ENCODE measurements at regions not wholly inside any gene's neighbourhood (a gene's known extent, or its start where the extent isn't known, plus 50 kb on each side); places are given as distances from the start of the nearest gene placed in this dataset.
A peak's percentile ranks its signal among the peaks of the same experiment; 100 is the strongest.

DNA sequence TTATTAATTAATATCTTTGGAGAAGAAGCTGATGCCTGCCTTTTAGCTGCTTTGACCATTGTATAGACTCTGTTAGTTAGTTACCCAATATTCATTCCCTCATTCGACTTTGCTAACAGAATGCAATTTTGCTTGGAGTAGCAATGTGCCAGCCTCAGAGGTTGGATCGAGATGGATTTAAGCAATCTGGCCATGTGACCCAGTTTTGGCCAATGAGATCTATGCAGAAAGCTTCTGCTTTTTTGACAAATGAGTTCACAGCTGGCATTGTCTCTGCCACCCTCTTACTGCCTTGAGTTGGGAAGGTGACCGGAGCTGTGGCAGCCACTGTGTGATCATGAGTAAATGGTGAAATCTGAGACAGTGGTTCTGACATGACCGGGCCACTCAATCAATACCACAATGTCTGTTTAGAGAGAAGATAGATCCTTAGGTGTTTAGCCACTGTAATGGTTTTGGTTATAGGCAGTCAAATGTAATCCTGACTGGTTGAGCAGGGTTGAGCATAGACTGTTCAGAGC is 74.9 kb upstream of the MED13L start:
- intact Hi-C loops (cut with micrococcal nuclease), result no loop called here
- H3K9me3 Mint-ChIP-seq, result no peaks in the 10 kb centered on the region
- no peak overlapping the region for H3K4me3 Mint-ChIP-seq (ENCODE audit: low read depth)
- DNase-seq (ENCODE audit: low spot score), result no peak
- no peaks in the 10 kb centered on the region for H3K36me3 Mint-ChIP-seq (ENCODE audit: low read depth)
- H3K27me3 Mint-ChIP-seq (ENCODE audit: low read depth), result peaks cover 3% of the 10 kb centered on the region
- H3K27ac Mint-ChIP-seq, result no peak overlapping the region
- no peaks in the 10 kb centered on the region for H3K4me1 Mint-ChIP-seq (ENCODE audit: low read depth)

DNA sequence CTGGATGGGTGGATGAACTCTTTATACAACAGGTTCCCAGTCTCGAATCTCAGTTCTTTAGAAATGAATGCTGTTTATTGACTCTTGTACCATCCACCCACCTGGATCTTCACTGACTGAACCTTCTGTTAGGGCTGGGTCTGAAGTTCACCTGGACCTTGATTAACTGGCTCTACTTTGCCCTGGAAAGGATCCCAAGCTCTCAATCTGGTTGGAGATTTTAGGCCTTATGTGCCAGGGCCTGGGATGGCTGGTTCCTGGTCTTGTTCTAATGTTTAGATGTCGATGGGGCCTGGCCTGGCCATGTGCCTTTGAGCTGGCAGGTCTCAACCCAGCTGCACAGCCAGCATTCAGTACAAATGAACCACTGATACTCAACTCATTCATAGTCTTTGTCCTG is 76.5 kb upstream of the MED13L start:
- H3K4me1 Mint-ChIP-seq (ENCODE audit: low read depth), result peaks cover 6% of the 10 kb centered on the region
- H3K9me3 Mint-ChIP-seq, result no peaks in the 10 kb centered on the region
- H3K4me3 Mint-ChIP-seq (ENCODE audit: low read depth), result no peak overlapping the region
- no peak for DNase-seq (ENCODE audit: low spot score)
- peaks cover 3% of the 10 kb centered on the region for H3K27me3 Mint-ChIP-seq (ENCODE audit: low read depth)
- no peak overlapping the region for H3K27ac Mint-ChIP-seq
- no peaks in the 10 kb centered on the region for H3K36me3 Mint-ChIP-seq (ENCODE audit: low read depth)
- intact Hi-C loops (cut with micrococcal nuclease), result no loop called here

DNA sequence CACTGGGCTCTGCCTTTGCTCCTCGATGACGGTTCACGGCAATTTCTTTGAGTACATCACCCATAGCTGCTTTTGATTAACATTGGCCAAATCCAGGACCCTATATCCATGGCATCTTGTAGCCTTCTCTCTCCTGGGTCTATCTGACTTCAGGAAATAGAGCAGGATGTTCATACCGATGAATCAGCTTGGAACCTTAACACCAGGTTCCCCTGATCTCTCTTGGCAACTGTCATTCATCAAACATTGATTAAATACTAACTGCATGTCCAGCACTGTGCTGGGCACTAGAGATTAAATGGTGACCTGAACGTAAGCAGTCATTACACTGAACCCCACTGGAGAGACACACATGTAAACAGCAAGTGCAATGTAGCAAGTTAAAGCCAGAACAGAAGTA is 77.0 kb upstream of the MED13L start:
- H3K9me3 Mint-ChIP-seq, result no peaks in the 10 kb centered on the region
- peaks cover 10% of the 10 kb centered on the region for H3K4me1 Mint-ChIP-seq (ENCODE audit: low read depth)
- no peak overlapping the region for H3K4me3 Mint-ChIP-seq (ENCODE audit: low read depth)
- H3K27ac Mint-ChIP-seq, result no peak overlapping the region
- intact Hi-C loops (cut with micrococcal nuclease), result no loop called here
- no peak for DNase-seq (ENCODE audit: low spot score)
- peaks cover 3% of the 10 kb centered on the region for H3K27me3 Mint-ChIP-seq (ENCODE audit: low read depth)
- no peaks in the 10 kb centered on the region for H3K36me3 Mint-ChIP-seq (ENCODE audit: low read depth)

DNA sequence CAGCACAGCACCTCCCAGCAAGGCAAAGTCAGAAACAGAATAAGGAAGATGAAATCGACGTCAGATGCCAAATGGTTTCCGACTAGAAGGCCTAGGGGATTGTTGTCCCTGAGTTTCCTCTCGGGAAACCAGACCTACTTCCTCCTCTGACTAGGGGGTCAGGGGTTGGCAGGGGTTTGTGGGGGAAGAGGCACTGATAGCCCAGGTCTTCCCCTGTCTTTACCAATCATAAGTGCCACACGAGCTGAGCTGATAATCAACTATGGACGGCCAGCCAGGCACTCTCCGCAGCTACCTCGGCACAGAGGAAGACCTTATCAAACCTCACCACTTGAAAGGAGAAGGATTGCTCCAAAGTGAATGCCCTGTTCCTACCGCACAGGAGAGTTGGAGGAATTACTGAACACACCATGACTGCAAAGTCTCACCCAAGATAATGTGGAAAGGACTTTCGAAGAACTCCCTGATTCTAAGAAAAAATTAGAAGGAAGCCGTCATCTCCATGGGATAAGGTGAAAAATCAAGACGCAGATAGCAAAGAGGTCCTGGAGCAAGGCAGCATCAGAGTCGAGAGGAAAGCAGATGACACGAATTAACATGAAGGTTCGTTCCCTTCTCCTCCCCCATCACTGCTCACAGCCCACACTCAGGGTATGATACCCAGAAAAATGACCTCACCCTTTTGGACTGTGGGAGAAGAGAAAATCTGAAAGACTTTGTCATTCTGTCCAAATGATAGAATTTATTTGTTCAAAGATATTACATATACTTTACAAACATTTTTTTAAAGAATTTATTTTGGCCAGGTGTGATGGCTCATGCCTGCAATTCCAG is 77.7 kb upstream of the MED13L start:
- H3K27me3 Mint-ChIP-seq (ENCODE audit: low read depth), result peaks cover 2% of the 10 kb centered on the region
- no peaks in the 10 kb centered on the region for H3K9me3 Mint-ChIP-seq
- DNase-seq (ENCODE audit: low spot score), result no peak
- no peaks in the 10 kb centered on the region for H3K36me3 Mint-ChIP-seq (ENCODE audit: low read depth)
- intact Hi-C loops (cut with micrococcal nuclease), result loop anchor here (5.0 kb wide), 1 partner anchor 33 kb away; no protein-coding TSS in a partner anchor
- no peak overlapping the region for H3K4me3 Mint-ChIP-seq (ENCODE audit: low read depth)
- H3K4me1 Mint-ChIP-seq (ENCODE audit: low read depth), result peaks cover 14% of the 10 kb centered on the region
- H3K27ac Mint-ChIP-seq, result no peak overlapping the region

DNA sequence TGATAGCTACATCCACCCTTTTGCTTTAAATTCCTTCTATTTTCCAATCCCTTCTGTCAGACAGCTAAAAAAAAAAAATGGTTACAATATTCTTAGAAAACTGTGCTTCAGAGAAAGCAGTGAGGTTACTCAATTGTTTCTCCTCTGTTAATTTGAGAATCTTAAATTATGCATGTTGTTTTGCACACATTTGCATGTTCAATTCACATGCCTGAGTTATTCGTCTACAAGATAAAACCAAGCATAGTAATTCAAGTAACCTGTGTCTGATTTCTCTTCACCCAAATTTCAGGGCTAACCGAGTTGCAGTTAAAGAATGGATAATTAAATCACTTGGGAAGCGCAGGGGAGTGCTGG is 81.0 kb upstream of the MED13L start:
- Mint-ChIP-seq H3K27me3 (ENCODE audit: low read depth) (no peaks in the 10 kb centered on the region), H3K4me1 (ENCODE audit: low read depth) (peaks cover 24% of the 10 kb centered on the region), H3K9me3 (no peaks in the 10 kb centered on the region), H3K4me3 (ENCODE audit: low read depth) (no peak overlapping the region), H3K36me3 (ENCODE audit: low read depth) (no peaks in the 10 kb centered on the region), H3K27ac (no peak overlapping the region)
- no peak for DNase-seq (ENCODE audit: low spot score)
- intact Hi-C loops (cut with micrococcal nuclease), result loop anchor here (5.0 kb wide), 1 partner anchor 36 kb away; no protein-coding TSS in a partner anchor

DNA sequence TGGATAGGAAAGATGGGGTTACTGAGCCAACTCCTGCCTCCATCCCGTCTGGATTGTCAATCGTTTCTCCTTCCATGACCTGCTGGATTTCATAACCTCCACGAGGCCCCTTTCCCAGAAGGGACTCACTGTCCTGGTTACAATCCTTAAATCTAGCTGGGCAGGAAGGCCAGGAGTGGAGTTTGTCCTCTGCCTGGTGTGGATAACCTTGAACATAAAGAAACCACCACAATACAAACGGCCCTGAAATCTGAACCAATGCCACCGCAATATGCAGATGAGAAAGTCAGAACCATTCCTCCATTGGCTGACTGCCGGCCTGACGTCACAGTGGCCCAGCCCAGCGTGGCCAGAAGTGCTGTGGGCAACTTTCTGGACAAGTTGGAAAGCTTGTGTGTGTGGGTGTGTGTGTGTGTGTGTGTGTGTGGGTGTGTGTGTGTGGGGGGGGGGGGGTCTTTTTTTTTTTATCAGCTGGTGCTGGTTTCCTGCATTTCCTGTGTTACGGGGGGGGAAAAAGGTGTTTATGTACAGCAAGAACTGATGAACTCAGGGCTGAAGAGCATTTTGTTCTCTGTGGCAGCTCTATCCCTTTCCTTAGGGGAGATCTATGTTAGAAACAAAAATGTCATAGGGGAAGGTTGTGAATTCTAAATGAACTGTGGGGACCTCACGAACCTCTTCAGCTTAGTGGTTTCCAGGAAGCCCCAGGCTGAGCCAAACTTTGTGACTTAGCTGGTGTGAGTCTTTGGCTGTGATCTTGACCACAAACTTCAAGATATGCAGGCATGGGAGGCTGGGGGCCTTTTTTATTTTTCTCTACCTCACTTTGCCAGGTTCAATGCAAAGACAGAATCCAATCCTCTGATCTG is 81.6 kb upstream of the MED13L start:
- no peaks in the 10 kb centered on the region for H3K36me3 Mint-ChIP-seq (ENCODE audit: low read depth)
- H3K27ac Mint-ChIP-seq, result peak overlapping the region; percentile 72
- no peaks in the 10 kb centered on the region for H3K27me3 Mint-ChIP-seq (ENCODE audit: low read depth)
- H3K9me3 Mint-ChIP-seq, result no peaks in the 10 kb centered on the region
- intact Hi-C loops (cut with micrococcal nuclease), result loop anchor here (5.0 kb wide), 1 partner anchor 37 kb away; no protein-coding TSS in a partner anchor
- peaks cover 24% of the 10 kb centered on the region for H3K4me1 Mint-ChIP-seq (ENCODE audit: low read depth)
- DNase-seq (ENCODE audit: low spot score), result peak; percentile 55
- H3K4me3 Mint-ChIP-seq (ENCODE audit: low read depth), result peak overlapping the region; percentile 57

DNA sequence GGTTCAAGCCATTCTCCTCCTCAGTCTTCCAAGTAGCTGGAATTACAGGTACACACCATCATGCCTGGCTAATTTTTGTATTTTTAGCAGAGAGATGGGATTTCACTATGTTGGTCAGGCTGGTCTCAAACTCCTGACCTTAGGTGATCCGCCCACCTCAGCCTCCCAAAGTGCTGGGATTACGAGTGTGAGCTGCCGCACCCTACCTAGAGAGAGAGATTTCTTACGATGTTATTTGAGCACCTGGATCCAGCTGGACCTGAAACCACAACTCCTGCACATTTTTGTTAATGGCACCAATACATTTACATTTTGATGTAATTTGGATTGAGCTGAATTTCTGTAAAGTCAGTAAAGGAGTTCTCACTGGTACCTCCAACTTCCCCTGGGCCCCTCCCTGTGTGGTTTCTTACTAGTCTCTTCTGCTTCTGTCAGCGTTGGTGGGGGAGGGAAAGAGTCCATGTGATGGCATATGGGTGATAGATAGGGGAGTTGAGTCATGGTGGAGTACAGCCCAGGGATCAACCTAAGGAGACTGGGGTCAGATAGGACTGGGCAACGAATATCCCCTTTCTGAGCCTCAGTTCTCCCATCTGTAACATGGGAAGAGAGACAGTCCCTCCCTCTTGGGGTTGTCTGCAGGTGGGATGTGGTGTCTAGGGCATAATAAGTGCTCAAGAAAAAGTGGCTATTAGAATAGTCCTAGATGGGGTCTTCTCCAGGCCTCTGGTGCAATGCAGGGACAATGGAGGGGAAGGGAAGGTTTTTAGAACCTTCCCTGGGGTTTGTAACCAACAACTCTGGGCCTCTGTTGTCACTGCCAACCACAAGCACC is 83.3 kb upstream of the MED13L start:
- no peaks in the 10 kb centered on the region for H3K36me3 Mint-ChIP-seq (ENCODE audit: low read depth)
- peak overlapping the region; percentile 49 for H3K4me3 Mint-ChIP-seq (ENCODE audit: low read depth)
- DNase-seq (ENCODE audit: low spot score), result no peak

DNA sequence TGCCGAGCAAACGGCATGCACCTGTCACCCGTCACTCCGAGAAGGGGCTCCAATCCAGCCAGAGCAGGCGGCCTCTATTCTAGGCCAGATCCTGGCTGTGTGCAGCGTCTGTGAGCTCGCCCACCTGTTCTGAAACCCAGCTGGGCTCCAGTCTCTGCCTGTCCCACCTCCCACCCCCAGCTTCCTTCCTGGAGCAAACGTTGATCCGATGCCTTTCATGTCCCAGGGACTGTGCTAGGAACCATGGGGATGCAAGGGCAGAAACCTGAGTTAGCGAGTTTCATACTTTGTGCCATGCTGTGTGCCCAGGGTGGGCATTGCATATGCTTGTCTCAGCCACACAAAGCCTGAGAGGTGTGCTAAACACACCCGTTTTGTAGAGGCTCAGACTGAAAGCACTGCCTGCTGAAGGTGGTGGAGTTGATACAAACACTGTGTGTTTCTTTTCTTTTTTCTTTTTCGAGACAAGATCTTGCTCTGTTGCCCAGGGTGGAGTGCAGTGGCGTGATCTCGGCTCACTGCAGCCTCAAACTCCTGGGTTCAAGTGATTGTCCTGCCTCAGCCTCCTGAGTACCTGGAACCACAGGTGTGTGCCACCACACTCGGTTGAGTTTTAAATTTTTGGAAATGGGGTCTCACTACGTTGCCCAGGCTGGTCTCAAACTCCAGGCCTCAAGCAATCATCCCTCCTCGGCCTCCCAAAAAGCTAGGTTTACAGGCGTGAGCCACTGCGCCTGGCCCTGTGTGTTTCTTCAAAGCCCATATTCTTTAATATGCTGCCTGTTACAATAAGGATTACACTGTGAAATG is 84.1 kb upstream of the MED13L start:
- DNase-seq (ENCODE audit: low spot score), result no peak
- Mint-ChIP-seq H3K4me1 (ENCODE audit: low read depth) (peaks cover 24% of the 10 kb centered on the region), H3K9me3 (no peaks in the 10 kb centered on the region), H3K27me3 (ENCODE audit: low read depth) (no peaks in the 10 kb centered on the region), H3K27ac (no peak overlapping the region), H3K36me3 (ENCODE audit: low read depth) (no peaks in the 10 kb centered on the region), H3K4me3 (ENCODE audit: low read depth) (no peak overlapping the region)
- intact Hi-C loops (cut with micrococcal nuclease), result loop anchor here (10.0 kb wide), 1 partner anchor 233 kb away; no protein-coding TSS in a partner anchor

More for the DNA sequence above, 83.3 kb upstream of the MED13L start:
- Mint-ChIP-seq H3K27me3 (ENCODE audit: low read depth) (no peaks in the 10 kb centered on the region), H3K27ac (peak overlapping the region; percentile 31), H3K4me1 (ENCODE audit: low read depth) (peaks cover 24% of the 10 kb centered on the region), H3K9me3 (no peaks in the 10 kb centered on the region)
- intact Hi-C loops (cut with micrococcal nuclease), result loop anchor here (10.0 kb wide), 1 partner anchor 234 kb away; no protein-coding TSS in a partner anchor

DNA sequence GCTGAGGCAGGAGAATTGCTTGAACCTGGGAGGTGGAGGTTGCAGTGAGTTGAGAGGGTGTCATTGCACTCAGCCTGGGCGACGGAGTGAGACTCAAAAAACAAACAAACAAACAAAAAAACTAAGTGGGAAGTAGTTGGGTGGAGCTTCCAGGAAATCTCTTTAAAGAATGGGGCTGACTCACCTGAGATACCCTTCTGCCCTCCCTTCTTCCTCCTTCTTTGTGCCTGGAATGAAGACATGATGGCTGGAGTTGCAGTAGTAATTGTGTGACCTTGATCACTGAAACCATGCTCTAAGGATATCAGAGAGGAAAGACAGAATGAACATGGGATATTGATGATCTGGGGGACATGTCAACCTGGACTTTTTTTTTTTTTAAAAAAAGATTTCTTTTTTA is 87.6 kb upstream of the MED13L start:
- intact Hi-C loops (cut with micrococcal nuclease), result loop anchor here (10.0 kb wide), 1 partner anchor 230 kb away; no protein-coding TSS in a partner anchor
- H3K27ac Mint-ChIP-seq, result no peak overlapping the region
- peaks cover 11% of the 10 kb centered on the region for H3K4me1 Mint-ChIP-seq (ENCODE audit: low read depth)

DNA sequence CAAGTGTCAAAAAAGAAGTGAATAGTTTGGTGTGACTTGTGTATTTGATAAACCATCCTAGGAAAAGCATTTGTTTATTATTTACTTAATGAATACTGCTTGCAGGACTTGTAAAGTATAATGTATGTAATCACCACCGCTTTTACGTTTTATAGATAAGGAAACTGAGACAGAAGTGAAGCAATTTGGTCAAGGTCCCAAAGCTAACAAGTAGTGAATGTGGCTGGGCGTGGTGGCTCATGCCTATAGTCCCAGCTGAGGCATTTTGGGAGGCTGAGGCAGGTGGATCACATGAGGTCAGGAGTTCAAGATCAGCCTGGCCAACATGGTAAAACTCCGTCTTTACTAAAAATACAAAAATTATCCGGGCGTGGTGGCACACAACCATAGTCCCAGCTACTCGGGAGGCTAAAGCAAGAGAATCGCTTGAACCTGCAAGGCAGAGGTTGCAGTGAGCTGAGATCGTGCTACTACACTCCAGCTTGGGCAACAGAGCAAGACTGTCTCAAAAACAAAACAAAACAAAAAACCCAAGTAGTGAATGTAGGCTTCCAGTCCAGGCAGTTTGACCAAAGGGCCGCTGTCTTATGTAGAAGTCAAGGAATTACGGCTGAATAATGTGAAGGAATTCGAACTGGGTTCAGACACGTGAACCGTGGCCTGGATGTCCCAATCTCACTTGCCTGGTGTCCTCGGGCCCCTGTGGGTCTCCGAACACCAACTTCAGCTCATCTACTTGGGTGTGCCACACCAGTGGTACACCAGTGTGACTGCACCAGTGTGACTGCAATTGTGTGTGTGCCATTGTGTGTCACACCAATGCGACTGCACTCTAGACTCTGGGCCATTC is 88.3 kb upstream of the MED13L start:
- Mint-ChIP-seq H3K4me3 (ENCODE audit: low read depth) (no peak overlapping the region), H3K36me3 (ENCODE audit: low read depth) (no peaks in the 10 kb centered on the region), H3K27ac (no peak overlapping the region), H3K27me3 (ENCODE audit: low read depth) (no peaks in the 10 kb centered on the region), H3K4me1 (ENCODE audit: low read depth) (peaks cover 5% of the 10 kb centered on the region), H3K9me3 (no peaks in the 10 kb centered on the region)
- intact Hi-C loops (cut with micrococcal nuclease), result loop anchor here (10.0 kb wide), 1 partner anchor 229 kb away; no protein-coding TSS in a partner anchor
- no peak for DNase-seq (ENCODE audit: low spot score)

More for the DNA sequence above, 87.6 kb upstream of the MED13L start:
- Mint-ChIP-seq H3K4me3 (ENCODE audit: low read depth) (no peak overlapping the region), H3K9me3 (no peaks in the 10 kb centered on the region), H3K27me3 (ENCODE audit: low read depth) (no peaks in the 10 kb centered on the region), H3K36me3 (ENCODE audit: low read depth) (no peaks in the 10 kb centered on the region)
- no peak for DNase-seq (ENCODE audit: low spot score)

DNA sequence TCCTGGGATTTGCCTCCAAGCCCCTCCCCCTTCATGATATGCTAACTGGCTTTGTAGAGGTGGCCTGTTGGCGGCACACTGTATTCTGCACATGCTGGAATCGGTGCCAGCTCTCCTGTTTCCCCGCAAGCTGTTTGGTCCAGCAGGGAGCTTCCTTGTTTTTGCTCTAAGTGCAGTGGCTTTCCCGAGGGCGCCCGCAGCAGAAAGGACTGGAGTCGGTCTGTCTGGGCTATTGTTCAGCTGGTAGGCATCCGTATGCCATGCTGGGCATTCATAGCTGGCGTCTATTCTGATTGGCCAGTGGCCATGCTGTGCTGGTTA is 88.9 kb upstream of the MED13L start:
- Mint-ChIP-seq H3K4me3 (ENCODE audit: low read depth) (no peak overlapping the region), H3K4me1 (ENCODE audit: low read depth) (no peaks in the 10 kb centered on the region), H3K27ac (no peak overlapping the region), H3K36me3 (ENCODE audit: low read depth) (no peaks in the 10 kb centered on the region), H3K9me3 (no peaks in the 10 kb centered on the region), H3K27me3 (ENCODE audit: low read depth) (no peaks in the 10 kb centered on the region)
- DNase-seq (ENCODE audit: low spot score), result no peak
- intact Hi-C loops (cut with micrococcal nuclease), result loop anchor here (10.0 kb wide), 1 partner anchor 228 kb away; no protein-coding TSS in a partner anchor

Data from activated T-helper 2 cell treated with anti-CD3 and anti-CD28 coated beads, Interferon-gamma antibody, Interleukin-2, Interleukin-4, amounts not matched to agents 10 μg/mL and 5 μg/mL and 100 μg/mL, durations not matched to agents 14 hours and 24 hours and 36 hours (primary cell).